ENCODE measurements at regions not wholly inside any gene's neighbourhood (a gene's known extent, or its start where the extent isn't known, plus 50 kb on each side); places are given as distances from the start of the nearest gene placed in this dataset.

DNA sequence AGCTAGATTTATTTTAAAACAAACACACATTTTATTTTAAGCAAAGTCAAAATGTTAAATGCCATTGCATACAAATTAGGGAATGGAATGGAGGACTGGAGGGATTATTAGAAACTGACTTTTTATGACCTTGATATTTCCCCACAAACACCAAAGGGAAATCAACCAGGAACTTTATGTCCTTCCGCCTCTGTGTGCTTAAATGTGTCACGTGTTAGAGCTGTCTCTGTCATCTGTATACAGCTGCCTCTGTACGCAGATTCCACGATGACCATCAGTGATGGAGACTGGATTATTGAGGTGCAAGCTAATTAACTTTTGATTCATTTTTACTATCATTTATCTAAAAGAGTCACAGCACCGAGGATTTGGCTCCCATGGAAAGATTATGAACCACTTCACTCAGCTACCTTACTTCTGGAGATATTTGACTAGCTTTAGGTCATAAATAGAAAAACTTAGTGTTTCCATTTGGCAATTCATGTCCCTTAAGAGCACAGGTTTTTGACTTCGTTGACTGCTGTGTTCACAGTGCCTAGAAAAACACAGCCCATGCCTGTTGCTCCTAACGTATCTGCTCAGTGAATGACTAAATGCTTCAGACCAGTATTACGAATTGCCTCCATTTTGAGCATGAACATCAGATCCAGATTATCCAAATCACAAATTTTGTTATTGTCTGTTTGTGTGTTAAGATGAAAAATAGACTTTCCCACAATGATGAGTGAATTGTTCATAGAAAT is 1048.1 kb downstream of the MCTP2 start:
- DNase-seq (ENCODE audit: low spot score), result no peak

DNA sequence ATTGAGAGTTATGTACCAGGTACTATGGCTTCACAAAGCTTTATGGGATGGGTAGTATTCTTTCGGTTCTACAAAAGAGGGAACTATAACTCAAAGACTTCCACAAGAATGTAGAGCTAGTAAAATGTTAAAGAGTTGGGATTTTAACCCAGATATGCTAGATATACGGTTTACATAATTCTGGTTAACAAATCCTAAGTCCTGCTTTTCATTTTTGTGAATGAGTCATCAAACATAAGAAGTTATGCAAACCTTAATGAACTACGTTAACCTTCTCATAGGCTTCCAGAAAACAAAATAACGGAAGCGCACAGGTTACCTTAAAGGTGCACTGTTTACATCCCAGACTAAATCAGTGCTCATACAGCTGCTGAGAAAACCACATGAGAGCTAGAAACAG is 1049.3 kb downstream of the MCTP2 start:
- no peak for DNase-seq (ENCODE audit: low spot score)

- DNase-seq (ENCODE audit: low spot score), result no peak
Observed at GRCh38 chr15:95281470-95281869, 1049.0 kb upstream of the NR2F2 start.

GRCh38 chr15:95284492-95284891 is 1046.0 kb upstream of the NR2F2 start:
- no peak for DNase-seq (ENCODE audit: low spot score)

GRCh38 chr15:95284933-95285421 is 1045.5 kb upstream of the NR2F2 start:
- DNase-seq (ENCODE audit: low spot score), result peak; percentile 74

DNA sequence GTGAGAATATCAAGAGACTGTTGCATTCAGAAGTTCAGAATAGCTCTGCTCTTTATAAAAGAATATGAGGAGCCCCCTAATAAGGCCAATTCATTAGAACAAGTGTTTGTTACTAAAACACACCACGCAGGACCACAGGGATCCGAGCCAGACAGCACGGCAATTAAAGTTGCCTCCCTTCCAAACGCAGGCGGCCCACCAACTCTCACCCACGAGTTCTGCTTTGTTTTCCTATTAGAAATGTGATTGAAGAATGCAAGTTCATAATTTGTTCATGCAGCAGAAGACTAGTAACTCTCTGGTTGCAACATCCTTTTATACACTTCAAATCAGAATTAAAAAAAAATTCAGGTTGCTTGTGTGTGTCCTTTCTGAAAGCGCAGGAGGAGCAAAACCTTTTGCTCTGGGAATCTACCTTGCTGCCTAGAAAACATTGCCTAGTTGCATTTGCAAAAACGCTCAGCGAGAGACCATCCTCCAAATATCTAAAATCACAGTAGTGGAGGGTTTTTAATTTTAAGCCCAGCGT is 1044.1 kb upstream of the NR2F2 start:
- no peak for DNase-seq (ENCODE audit: low spot score)

DNA sequence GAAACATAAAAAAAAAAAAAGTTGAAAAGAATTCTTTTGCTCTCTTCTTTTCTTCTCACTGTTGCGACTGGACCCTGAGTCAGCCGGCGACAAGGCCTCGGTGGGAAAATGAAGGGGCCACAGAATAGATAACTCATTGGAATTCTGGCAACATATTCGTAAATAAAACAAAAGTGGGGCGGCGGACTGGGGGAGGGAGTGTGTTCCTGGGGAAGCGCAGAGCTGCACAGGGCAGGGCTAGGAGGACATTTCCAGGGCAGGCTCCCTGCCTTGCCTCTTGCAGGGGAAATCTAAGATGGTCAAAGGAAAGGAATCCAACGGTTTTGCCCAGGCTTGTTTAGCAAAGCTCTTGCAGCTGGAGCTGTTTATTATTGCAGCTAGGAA is 1042.8 kb upstream of the NR2F2 start:
- DNase-seq (ENCODE audit: low spot score), result no peak

- no peak for DNase-seq (ENCODE audit: low spot score)
Observed at GRCh38 chr15:95288626-95289025, 1041.9 kb upstream of the NR2F2 start.

GRCh38 chr15:95290176-95290974 is 1040.1 kb upstream of the NR2F2 start:
- DNase-seq (ENCODE audit: low spot score), result no peak

- peak; percentile 25 for DNase-seq (ENCODE audit: low spot score)
Observed at GRCh38 chr15:95291898-95292472, 1038.5 kb upstream of the NR2F2 start.

- no peak for DNase-seq (ENCODE audit: low spot score)
Observed at GRCh38 chr15:95292785-95293450, 1037.6 kb upstream of the NR2F2 start.

- DNase-seq (ENCODE audit: low spot score), result no peak
Observed at GRCh38 chr15:95293456-95294031, 1037.0 kb upstream of the NR2F2 start.

GRCh38 chr15:95295363-95295762 is 1035.1 kb upstream of the NR2F2 start:
- DNase-seq (ENCODE audit: low spot score), result no peak

DNA sequence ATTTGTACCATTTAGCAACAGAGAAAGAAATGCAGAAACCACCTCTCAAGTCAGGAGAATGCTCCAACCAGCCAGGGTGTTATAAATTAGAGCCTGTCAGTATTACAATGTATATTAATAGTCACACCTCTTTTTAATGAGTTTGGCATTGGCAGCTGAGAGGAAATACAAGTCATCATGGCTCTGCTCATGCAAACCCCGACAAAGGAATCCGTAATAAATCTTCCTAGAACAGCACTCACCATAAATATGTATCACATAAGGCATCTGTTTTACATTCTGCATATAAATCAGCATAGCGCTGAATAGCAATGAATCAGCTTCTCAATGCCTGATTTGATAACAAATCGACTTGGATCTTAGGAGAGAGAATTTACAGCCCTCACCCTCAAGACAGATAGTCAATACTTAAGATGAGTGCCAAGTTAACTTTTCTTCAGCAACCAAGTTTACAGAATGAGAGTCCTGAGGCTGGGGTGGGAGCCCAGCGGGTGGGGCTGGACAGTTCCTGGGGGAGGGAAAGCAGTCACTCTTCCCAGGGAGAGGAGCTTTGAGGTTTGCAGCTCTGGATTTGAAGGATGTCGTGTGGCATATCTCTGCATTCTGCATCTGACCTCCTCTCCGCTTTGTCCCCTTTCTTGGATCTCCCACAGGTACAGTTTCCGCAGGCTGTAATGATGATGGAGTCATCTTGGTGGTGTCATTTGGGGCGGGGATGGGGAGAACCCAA is 1034.4 kb upstream of the NR2F2 start:
- DNase-seq (ENCODE audit: low spot score), result no peak

GRCh38 chr15:95296643-95297042 is 1033.9 kb upstream of the NR2F2 start:
- no peak for DNase-seq (ENCODE audit: low spot score)

- peak; percentile 48 for DNase-seq (ENCODE audit: low spot score)
Observed at GRCh38 chr15:95298729-95299128, 1031.8 kb upstream of the NR2F2 start.

DNA sequence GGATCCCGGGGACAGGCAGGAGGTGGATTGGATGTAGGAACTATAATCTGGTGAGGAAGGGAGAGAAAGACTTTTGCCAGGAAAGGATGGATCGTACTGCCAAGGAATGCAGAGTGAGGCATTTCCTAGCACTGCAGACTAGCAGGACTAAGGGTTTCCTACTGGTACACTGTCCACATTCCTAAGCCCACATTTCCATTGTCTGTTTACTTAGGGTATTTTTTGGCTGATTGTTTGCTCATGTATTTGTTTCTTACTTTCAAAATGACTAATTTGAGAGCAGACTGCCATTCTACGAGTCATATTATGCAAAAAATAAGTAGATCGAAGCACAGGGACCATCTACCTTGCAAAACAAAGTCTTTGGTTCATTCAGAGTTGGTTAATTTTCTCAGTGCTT is 1029.5 kb upstream of the NR2F2 start:
- DNase-seq (ENCODE audit: low spot score), result peak; percentile 13

GRCh38 chr15:95302206-95302605 is 1028.3 kb upstream of the NR2F2 start:
- DNase-seq (ENCODE audit: low spot score), result no peak

DNA sequence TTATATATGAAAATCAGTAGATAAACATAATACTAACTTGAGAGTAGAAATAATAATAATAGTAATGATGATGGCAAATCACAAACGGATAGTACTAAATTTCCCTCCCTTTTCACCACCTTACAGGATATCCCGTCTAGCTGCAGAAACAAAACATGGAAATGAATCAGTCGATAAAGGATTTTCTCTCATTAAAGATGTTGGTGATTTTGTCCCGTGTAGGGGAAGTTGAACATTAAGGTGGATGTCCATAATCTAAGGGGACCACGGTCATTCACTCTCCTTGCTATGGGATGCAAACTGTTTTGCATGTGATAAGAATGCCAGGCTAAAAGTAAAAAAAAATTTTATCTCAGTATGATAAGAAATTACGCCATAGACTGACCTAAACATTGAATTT is 1027.7 kb upstream of the NR2F2 start:
- no peak for DNase-seq (ENCODE audit: low spot score)

GRCh38 chr15:95303713-95304112 is 1026.8 kb upstream of the NR2F2 start:
- DNase-seq (ENCODE audit: low spot score), result no peak
